OCI-LY3 (cell line): ENCODE measurements at regions not wholly inside any gene's neighbourhood (a gene's known extent, or its start where the extent isn't known, plus 50 kb on each side); places are given as distances from the start of the nearest gene placed in this dataset.
"Not testable (repeated sequence)": the region's sequence is repeated elsewhere in the genome, so short reads cannot be mapped to it uniquely, and the experiment has no call there.

Experiments used
- H2AFZ ChIP-seq: fragments of 200-600, 300-600 bp; shearing (Covaris generic); 2 replicates; pipeline ENCODE4 v1.6.0; 2014; ENCODE audit warnings: antibody characterized with exemption, low read depth, low read length
- H3K27ac ChIP-seq: fragments of 200-600, 300-600 bp; sonication (generic); 2 replicates; pipeline ENCODE4 v1.5.1; 2014; ENCODE audit warnings: mild to moderate bottlenecking, low read length, moderate library complexity, mixed read lengths
- H3K27me3 ChIP-seq: fragments of 200-600, 300-600 bp; sonication (generic); 2 replicates; pipeline ENCODE4 v1.6.1; 2014; ENCODE audit warnings: low read depth, low read length, mixed read lengths
- H3K36me3 ChIP-seq: fragments of 200-600, 300-600 bp; sonication (generic); replicated peaks from 2 replicates; pipeline ENCODE3; 2014; ENCODE audit warnings: low read depth, low read length, mixed read lengths
- H3K4me1 ChIP-seq: fragments of 300-600, 200-600 bp; sonication (generic); 2 replicates; pipeline ENCODE4 v1.6.1; 2014; ENCODE audit warnings: low read length, mixed read lengths
- H3K4me2 ChIP-seq: fragments of 200-600, 300-600 bp; sonication (generic); 2 replicates; pipeline ENCODE4 v1.6.1; 2014; ENCODE audit warnings: low read length, mixed read lengths
- H3K4me3 ChIP-seq: fragments of 300-600, 200-600 bp; sonication (generic); 2 replicates; pipeline ENCODE4 v1.5.1; 2014; ENCODE audit warnings: antibody characterized with exemption, mild to moderate bottlenecking, low read length, moderate library complexity
- H3K79me2 ChIP-seq: fragments of 300-600, 200-600 bp; shearing (Covaris generic); 2 replicates; pipeline ENCODE4 v1.6.1; 2014; ENCODE audit warnings: mild to moderate bottlenecking, low read length, mixed read lengths
- H3K9ac ChIP-seq: fragments of 300-600, 200-600 bp; shearing (Covaris generic); 2 replicates; pipeline ENCODE4 v1.6.0; 2014; ENCODE audit warnings: mild to moderate bottlenecking, low read length, moderate library complexity
- H3K9me3 ChIP-seq: fragments of 200-600, 300-600 bp; shearing (Covaris generic); 2 replicates; pipeline ENCODE4 v1.6.1; 2014; ENCODE audit warnings: low read length, mixed read lengths; ENCODE audit not compliant: insufficient read depth
- H4K20me1 ChIP-seq: fragments of 200-600, 300-600 bp; sonication (generic); 2 replicates; pipeline ENCODE4 v1.6.1; 2016; ENCODE audit warnings: low read length, mixed read lengths; ENCODE audit not compliant: insufficient read depth
- CTCF ChIP-seq: fragments of 200-600, 300-600 bp; sonication (generic); IDR thresholded peaks from 2 replicates; pipeline ENCODE4 v1.5.1; 2014; ENCODE audit warnings: antibody characterized with exemption, low read length, low read depth
- EZH2phosphoT487 ChIP-seq: fragments of 200-600 bp; shearing (Covaris generic); IDR thresholded peaks from 2 replicates; pipeline ENCODE4 v1.6.1; 2018; ENCODE audit warnings: antibody characterized with exemption, mixed run types, low read depth

GRCh38 chr2:51903728-51904127 lies 871.8 kb upstream of the NRXN1 start:
- H3K9ac ChIP-seq: no peak overlapping the region
- H3K36me3 ChIP-seq: no peaks in the 10 kb centered on the region
- no peaks in the 10 kb centered on the region for H4K20me1 ChIP-seq
- H3K4me3 ChIP-seq: no peak overlapping the region
- H3K27ac ChIP-seq: no peak overlapping the region
- H2AFZ ChIP-seq: no peak overlapping the region
- H3K4me1 ChIP-seq: no peaks in the 10 kb centered on the region
- H3K9me3 ChIP-seq: no peaks in the 10 kb centered on the region
- no peaks in the 10 kb centered on the region for H3K27me3 ChIP-seq
- TF ChIP-seq CTCF: no peak
- no peak for TF ChIP-seq EZH2phosphoT487
- no peak overlapping the region for H3K4me2 ChIP-seq
- no peaks in the 10 kb centered on the region for H3K79me2 ChIP-seq

- H3K36me3 ChIP-seq: no peaks in the 10 kb centered on the region
Observed at GRCh38 chr2:51899643-51900042, 867.7 kb upstream of the NRXN1 start.

GRCh38 chr2:51894584-51894983 lies 862.7 kb upstream of the NRXN1 start:
- H3K27me3 ChIP-seq, H3K36me3 ChIP-seq, H3K4me1 ChIP-seq, H3K9me3 ChIP-seq, H2AFZ ChIP-seq, H3K79me2 ChIP-seq, H3K9ac ChIP-seq, H3K27ac ChIP-seq, H3K4me3 ChIP-seq, H3K4me2 ChIP-seq, H4K20me1 ChIP-seq: not testable (repeated sequence)

More at GRCh38 chr2:51899643-51900042, 867.7 kb upstream of the NRXN1 start:
- Histone ChIP-seq H3K27me3 (no peaks in the 10 kb centered on the region), H3K79me2 (no peaks in the 10 kb centered on the region), H2AFZ (no peak overlapping the region), H3K9me3 (no peaks in the 10 kb centered on the region), H3K27ac (no peak overlapping the region), H3K4me1 (no peaks in the 10 kb centered on the region), H3K4me3 (no peak overlapping the region), H3K4me2 (no peak overlapping the region), H3K9ac (no peak overlapping the region), H4K20me1 (no peaks in the 10 kb centered on the region)
- TF ChIP-seq EZH2phosphoT487 (no peak), CTCF (no peak)

- Histone ChIP-seq H3K4me2 (no peak overlapping the region), H3K27me3 (no peaks in the 10 kb centered on the region), H3K27ac (no peak overlapping the region), H3K36me3 (no peaks in the 10 kb centered on the region), H3K9me3 (no peaks in the 10 kb centered on the region), H2AFZ (no peak overlapping the region), H3K9ac (no peak overlapping the region), H3K4me1 (peaks cover 5% of the 10 kb centered on the region), H4K20me1 (no peaks in the 10 kb centered on the region), H3K4me3 (no peak overlapping the region), H3K79me2 (no peaks in the 10 kb centered on the region)
- TF ChIP-seq CTCF (no peak), EZH2phosphoT487 (no peak)
Observed at GRCh38 chr2:51888120-51888519, 856.2 kb upstream of the NRXN1 start.

GRCh38 chr2:51881673-51882072 lies 849.7 kb upstream of the NRXN1 start:
- H3K4me2 ChIP-seq: no peak overlapping the region
- no peak overlapping the region for H3K4me3 ChIP-seq
- no peaks in the 10 kb centered on the region for H3K36me3 ChIP-seq
- no peak overlapping the region for H3K9ac ChIP-seq
- H3K9me3 ChIP-seq: 0 out of 2 replicates have a peak, but pooled peaks cover 6% of the 10 kb centered on the region
- no peaks in the 10 kb centered on the region for H3K79me2 ChIP-seq
- H3K27me3 ChIP-seq: no peaks in the 10 kb centered on the region
- no peaks in the 10 kb centered on the region for H4K20me1 ChIP-seq
- H3K27ac ChIP-seq: no peak overlapping the region
- TF ChIP-seq EZH2phosphoT487: no peak
- no peak for TF ChIP-seq CTCF
- no peaks in the 10 kb centered on the region for H3K4me1 ChIP-seq
- H2AFZ ChIP-seq: no peak overlapping the region
